HCT116 (cell line): ENCODE measurements at regions not wholly inside any gene's neighbourhood (a gene's known extent, or its start where the extent isn't known, plus 50 kb on each side); places are given as distances from the start of the nearest gene placed in this dataset.

Source experiments
- EZH2 ChIP-seq: fragments of 200-600 bp; sonication (generic); IDR thresholded peaks from 2 replicates; pipeline ENCODE4 v1.6.1; 2017; ENCODE audit warnings: antibody characterized with exemption, mixed run types
- SP1 ChIP-seq: IDR thresholded peaks from 2 replicates; pipeline ENCODE4 v1.6.1; 2012; ENCODE audit warnings: low read depth
- TCF7L2 ChIP-seq: IDR thresholded peaks from 2 replicates; pipeline ENCODE4 v1.7.0; 2011; ENCODE audit warnings: borderline replicate concordance, inconsistent platforms; ENCODE audit not compliant: insufficient read depth, insufficient read length; ENCODE audit errors: extremely low read depth
- ZFX ChIP-seq: fragments of 450-650 bp; IDR thresholded peaks from 2 replicates; pipeline ENCODE4 v1.6.1; 2017
- TF ChIP-seq, protein P1 (sequence below), 3 experiments: fragments of 200-600 bp in 1 of 3; sonication (generic) in 1 of 3; IDR thresholded peaks in 2 of 3; conservative IDR thresholded peaks in 1 of 3; 2 replicates each; pipeline ENCODE4 v1.5.1; 2012 to 2017; ENCODE audit warnings: low read depth in 2 of 3, low read length in 2 of 3, antibody characterized with exemption in 1 of 3, borderline replicate concordance in 1 of 3, control low read depth in 1 of 3, mild to moderate bottlenecking in 1 of 3, mixed read lengths in 1 of 3, mixed run types in 1 of 3, moderate library complexity in 1 of 3; ENCODE audit not compliant: insufficient read depth in 1 of 3

- TF ChIP-seq, protein P1, sequence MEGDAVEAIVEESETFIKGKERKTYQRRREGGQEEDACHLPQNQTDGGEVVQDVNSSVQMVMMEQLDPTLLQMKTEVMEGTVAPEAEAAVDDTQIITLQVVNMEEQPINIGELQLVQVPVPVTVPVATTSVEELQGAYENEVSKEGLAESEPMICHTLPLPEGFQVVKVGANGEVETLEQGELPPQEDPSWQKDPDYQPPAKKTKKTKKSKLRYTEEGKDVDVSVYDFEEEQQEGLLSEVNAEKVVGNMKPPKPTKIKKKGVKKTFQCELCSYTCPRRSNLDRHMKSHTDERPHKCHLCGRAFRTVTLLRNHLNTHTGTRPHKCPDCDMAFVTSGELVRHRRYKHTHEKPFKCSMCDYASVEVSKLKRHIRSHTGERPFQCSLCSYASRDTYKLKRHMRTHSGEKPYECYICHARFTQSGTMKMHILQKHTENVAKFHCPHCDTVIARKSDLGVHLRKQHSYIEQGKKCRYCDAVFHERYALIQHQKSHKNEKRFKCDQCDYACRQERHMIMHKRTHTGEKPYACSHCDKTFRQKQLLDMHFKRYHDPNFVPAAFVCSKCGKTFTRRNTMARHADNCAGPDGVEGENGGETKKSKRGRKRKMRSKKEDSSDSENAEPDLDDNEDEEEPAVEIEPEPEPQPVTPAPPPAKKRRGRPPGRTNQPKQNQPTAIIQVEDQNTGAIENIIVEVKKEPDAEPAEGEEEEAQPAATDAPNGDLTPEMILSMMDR (IDR thresholded peaks at IDR 0.05 in 2 of 3, conservative IDR thresholded peaks at IDR 0.05 in 1 of 3; ENCODE audit: borderline replicate concordance in 1 of 3, insufficient read depth in 1 of 3, low read depth in 2 of 3, low read length in 2 of 3) = no peak
- TF ChIP-seq TCF7L2 (no peak), SP1 (no peak), EZH2 (no peak), ZFX (no peak)
These were observed 484.0 kb downstream of the TSN start for GRCh38 chr2:122239440-122239839.
